ENCODE measurements at regions not wholly inside any gene's neighbourhood (a gene's known extent, or its start where the extent isn't known, plus 50 kb on each side); places are given as distances from the start of the nearest gene placed in this dataset.

DNA sequence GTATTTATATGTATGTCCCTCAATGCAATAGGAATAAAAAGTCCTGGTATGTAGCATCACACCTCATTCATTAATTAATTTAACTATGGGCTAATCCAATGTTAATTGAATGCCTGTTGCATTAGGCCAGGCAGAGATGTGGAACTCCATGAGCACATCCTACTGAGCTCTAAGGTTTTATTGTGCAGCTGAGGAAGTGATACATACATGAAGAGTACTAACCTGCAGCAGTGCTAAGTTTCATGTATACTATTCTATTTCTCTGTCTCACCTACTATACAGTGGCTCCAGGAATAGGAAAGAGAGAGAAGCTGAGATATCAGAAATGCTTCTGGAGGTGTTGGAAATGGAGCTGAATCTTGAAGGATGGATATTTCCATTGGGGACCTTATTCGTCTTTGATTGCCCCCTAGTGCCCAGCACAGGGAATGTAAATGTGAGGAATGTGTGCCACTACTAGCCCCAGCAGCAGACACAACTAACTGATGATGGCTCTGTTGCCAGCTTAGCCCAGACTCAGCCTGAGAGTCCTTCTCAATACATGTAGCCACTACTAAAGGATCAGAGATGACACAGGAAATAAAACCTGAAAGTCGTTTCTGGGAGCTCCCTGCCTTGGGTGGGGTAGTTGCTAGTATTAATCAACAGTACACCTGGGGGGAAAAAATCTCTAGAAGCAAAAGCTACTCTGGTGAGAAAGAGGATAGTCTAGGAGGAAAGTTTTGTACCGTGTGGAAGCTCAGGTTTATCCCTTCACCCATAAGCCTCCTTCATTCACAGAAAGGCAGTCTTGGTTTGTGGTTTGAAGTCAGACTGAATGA lies 173.3 kb upstream of the FOXD3 start:
- no peak for TF ChIP-seq EZH2phosphoT487 (IDR thresholded peaks at IDR 0.05; ENCODE audit: low read length)
- TF ChIP-seq, protein P1, sequence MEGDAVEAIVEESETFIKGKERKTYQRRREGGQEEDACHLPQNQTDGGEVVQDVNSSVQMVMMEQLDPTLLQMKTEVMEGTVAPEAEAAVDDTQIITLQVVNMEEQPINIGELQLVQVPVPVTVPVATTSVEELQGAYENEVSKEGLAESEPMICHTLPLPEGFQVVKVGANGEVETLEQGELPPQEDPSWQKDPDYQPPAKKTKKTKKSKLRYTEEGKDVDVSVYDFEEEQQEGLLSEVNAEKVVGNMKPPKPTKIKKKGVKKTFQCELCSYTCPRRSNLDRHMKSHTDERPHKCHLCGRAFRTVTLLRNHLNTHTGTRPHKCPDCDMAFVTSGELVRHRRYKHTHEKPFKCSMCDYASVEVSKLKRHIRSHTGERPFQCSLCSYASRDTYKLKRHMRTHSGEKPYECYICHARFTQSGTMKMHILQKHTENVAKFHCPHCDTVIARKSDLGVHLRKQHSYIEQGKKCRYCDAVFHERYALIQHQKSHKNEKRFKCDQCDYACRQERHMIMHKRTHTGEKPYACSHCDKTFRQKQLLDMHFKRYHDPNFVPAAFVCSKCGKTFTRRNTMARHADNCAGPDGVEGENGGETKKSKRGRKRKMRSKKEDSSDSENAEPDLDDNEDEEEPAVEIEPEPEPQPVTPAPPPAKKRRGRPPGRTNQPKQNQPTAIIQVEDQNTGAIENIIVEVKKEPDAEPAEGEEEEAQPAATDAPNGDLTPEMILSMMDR (IDR thresholded peaks at IDR 0.05; ENCODE audit: low read length), result peak; percentile 43
- Histone ChIP-seq H3K4me1 (ENCODE audit: low read length) (no peaks in the 10 kb centered on the region), H3K4me2 (ENCODE audit: low read depth, low read length) (no peak overlapping the region), H3K4me3 (ENCODE audit: low read length) (no peak overlapping the region), H2AFZ (ENCODE audit: low read length) (no peak overlapping the region), H3K9me3 (replicated peaks; ENCODE audit: insufficient read depth, low read length) (no peaks in the 10 kb centered on the region), H3K27me3 (replicated peaks; ENCODE audit: insufficient read depth, low read length) (no peaks in the 10 kb centered on the region), H3F3A (ENCODE audit: insufficient read depth, low read length) (no peaks in the 10 kb centered on the region), H3K79me2 (ENCODE audit: low read length) (no peaks in the 10 kb centered on the region), H4K20me1 (ENCODE audit: insufficient read depth, low read length) (no peaks in the 10 kb centered on the region), H3K9ac (ENCODE audit: low read length) (no peak overlapping the region), H3K36me3 (replicated peaks; ENCODE audit: insufficient read depth, low read length) (no peaks in the 10 kb centered on the region), H3K27ac (ENCODE audit: low read length) (no peak overlapping the region), H3K9me2 (replicated peaks; ENCODE audit: insufficient read depth, low read length) (no peaks in the 10 kb centered on the region)
- DNase-seq, result peak; percentile 12

DNA sequence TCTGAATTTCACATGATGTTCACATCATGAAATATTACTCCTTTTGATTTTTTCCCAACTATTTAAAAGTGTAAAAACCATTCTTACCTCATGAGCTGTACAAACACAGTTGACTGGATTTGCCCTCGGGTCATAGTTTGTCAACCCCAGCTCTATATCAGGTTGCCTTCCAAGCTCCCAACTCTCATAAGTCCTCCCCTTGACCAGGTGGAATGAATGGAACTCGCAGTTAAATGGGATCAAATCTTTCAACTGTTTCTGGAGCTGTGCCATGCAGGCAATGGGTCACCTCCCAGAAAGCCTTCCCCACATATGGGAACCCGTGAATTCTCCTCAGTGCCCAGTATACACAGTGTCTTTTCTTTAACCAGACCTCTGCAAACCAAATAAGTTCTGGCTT lies 169.8 kb upstream of the FOXD3 start:
- Histone ChIP-seq H3K9me2 (replicated peaks; ENCODE audit: insufficient read depth, low read length) (no peaks in the 10 kb centered on the region), H2AFZ (ENCODE audit: low read length) (no peak overlapping the region), H3K27me3 (replicated peaks; ENCODE audit: insufficient read depth, low read length) (no peaks in the 10 kb centered on the region), H3K9me3 (replicated peaks; ENCODE audit: insufficient read depth, low read length) (no peaks in the 10 kb centered on the region), H3K9ac (ENCODE audit: low read length) (no peak overlapping the region), H3K4me1 (ENCODE audit: low read length) (no peaks in the 10 kb centered on the region), H3F3A (ENCODE audit: insufficient read depth, low read length) (no peaks in the 10 kb centered on the region), H3K79me2 (ENCODE audit: low read length) (no peaks in the 10 kb centered on the region), H3K36me3 (replicated peaks; ENCODE audit: insufficient read depth, low read length) (no peaks in the 10 kb centered on the region), H3K4me2 (ENCODE audit: low read depth, low read length) (no peak overlapping the region), H3K4me3 (ENCODE audit: low read length) (no peak overlapping the region), H4K20me1 (ENCODE audit: insufficient read depth, low read length) (no peaks in the 10 kb centered on the region), H3K27ac (ENCODE audit: low read length) (no peak overlapping the region)
- TF ChIP-seq, protein P1 (IDR thresholded peaks at IDR 0.05; ENCODE audit: low read length), result no peak
- no peak for TF ChIP-seq EZH2 (optimal IDR thresholded peaks at IDR 0.05; ENCODE audit: low read depth, low read length)
- DNase-seq, result no peak

DNA sequence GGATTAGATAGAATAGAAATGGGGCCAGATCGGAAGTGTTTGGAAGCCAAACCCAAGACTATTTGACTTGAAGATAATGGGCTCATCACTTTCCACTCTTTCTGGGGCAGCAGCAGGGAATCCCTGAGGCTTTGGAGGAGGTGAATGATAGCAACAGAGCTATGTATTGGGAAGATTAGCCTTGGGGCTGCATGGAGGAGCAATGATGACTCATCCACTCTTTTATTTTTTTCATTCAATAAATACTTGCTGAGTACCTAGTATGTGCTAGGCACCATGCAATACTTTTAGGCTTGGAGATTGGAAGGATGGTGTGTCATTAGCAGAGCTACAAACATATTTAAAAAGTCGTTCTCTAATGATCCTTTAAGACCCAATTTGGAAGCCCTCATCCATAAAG lies 166.9 kb upstream of the FOXD3 start:
- H3K4me2 ChIP-seq (ENCODE audit: low read depth, low read length), result no peak overlapping the region

DNA sequence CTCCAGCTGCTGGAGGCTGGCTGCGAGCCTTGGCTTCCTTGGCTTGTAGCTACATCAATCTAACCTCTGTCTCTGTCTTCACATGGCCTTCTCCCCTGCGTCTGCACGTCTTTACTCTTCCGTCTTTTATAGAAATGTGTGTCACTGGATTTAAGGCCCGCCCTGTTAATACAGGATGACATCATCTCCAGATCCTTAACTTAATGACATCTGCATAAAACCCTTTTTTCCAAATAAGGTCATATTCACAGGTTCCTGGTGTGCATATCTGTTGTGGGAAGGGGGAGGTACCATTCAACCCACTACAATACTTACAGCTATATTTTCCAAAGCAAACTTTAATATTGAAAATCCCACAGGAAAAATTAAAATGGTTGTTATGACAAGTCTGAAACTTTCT lies 165.3 kb upstream of the FOXD3 start:
- H3F3A ChIP-seq (ENCODE audit: insufficient read depth, low read length), result no peaks in the 10 kb centered on the region
- H3K4me2 ChIP-seq (ENCODE audit: low read depth, low read length), result no peak overlapping the region
- H4K20me1 ChIP-seq (ENCODE audit: insufficient read depth, low read length), result no peaks in the 10 kb centered on the region
- no peaks in the 10 kb centered on the region for H3K4me1 ChIP-seq (ENCODE audit: low read length)
- DNase-seq, result no peak
- H3K9me3 ChIP-seq (replicated peaks; ENCODE audit: insufficient read depth, low read length), result no peaks in the 10 kb centered on the region
- H3K79me2 ChIP-seq (ENCODE audit: low read length), result no peaks in the 10 kb centered on the region
- no peaks in the 10 kb centered on the region for H3K36me3 ChIP-seq (replicated peaks; ENCODE audit: insufficient read depth, low read length)
- no peaks in the 10 kb centered on the region for H3K9me2 ChIP-seq (replicated peaks; ENCODE audit: insufficient read depth, low read length)
- no peak overlapping the region for H2AFZ ChIP-seq (ENCODE audit: low read length)
- no peak for TF ChIP-seq EZH2phosphoT487 (IDR thresholded peaks at IDR 0.05; ENCODE audit: low read length)
- TF ChIP-seq, protein P1 (IDR thresholded peaks at IDR 0.05; ENCODE audit: low read length), result no peak
- TF ChIP-seq EZH2 (optimal IDR thresholded peaks at IDR 0.05; ENCODE audit: low read depth, low read length), result no peak
- H3K27me3 ChIP-seq (replicated peaks; ENCODE audit: insufficient read depth, low read length), result no peaks in the 10 kb centered on the region
- no peak overlapping the region for H3K4me3 ChIP-seq (ENCODE audit: low read length)
- H3K27ac ChIP-seq (ENCODE audit: low read length), result no peak overlapping the region
- H3K9ac ChIP-seq (ENCODE audit: low read length), result no peak overlapping the region

More for the DNA sequence above, 166.9 kb upstream of the FOXD3 start:
- Histone ChIP-seq H3K27ac (ENCODE audit: low read length) (no peak overlapping the region), H3K9me2 (replicated peaks; ENCODE audit: insufficient read depth, low read length) (no peaks in the 10 kb centered on the region), H3K27me3 (replicated peaks; ENCODE audit: insufficient read depth, low read length) (no peaks in the 10 kb centered on the region), H3K9me3 (replicated peaks; ENCODE audit: insufficient read depth, low read length) (no peaks in the 10 kb centered on the region), H3K36me3 (replicated peaks; ENCODE audit: insufficient read depth, low read length) (no peaks in the 10 kb centered on the region), H3K79me2 (ENCODE audit: low read length) (no peaks in the 10 kb centered on the region), H3K4me1 (ENCODE audit: low read length) (no peaks in the 10 kb centered on the region), H3K9ac (ENCODE audit: low read length) (no peak overlapping the region), H3F3A (ENCODE audit: insufficient read depth, low read length) (no peaks in the 10 kb centered on the region), H2AFZ (ENCODE audit: low read length) (no peak overlapping the region), H3K4me3 (ENCODE audit: low read length) (no peak overlapping the region), H4K20me1 (ENCODE audit: insufficient read depth, low read length) (no peaks in the 10 kb centered on the region)
- no peak for DNase-seq
- no peak for TF ChIP-seq EZH2phosphoT487 (IDR thresholded peaks at IDR 0.05; ENCODE audit: low read length)
